Peyer's patch (tissue), 4 donors: ENCODE measurements at regions not wholly inside any gene's neighbourhood (a gene's known extent, or its start where the extent isn't known, plus 50 kb on each side); places are given as distances from the start of the nearest gene placed in this dataset.

Experiments
- DNase-seq, 3 donors: peaks; one replicate each; pipeline ENCODE4 v3.0.0-alpha.2; 2017 to 2019
- H3K27ac ChIP-seq, 4 donors: fragments of 200-600 bp; sonication (generic); one replicate each; pipeline ENCODE4 v1.5.1; 2016 to 2019
- H3K27me3 ChIP-seq, 2 donors: fragments of 200-600 bp; sonication (generic); one replicate each; pipeline ENCODE4 v1.5.1; 2019
- H3K36me3 ChIP-seq, 3 donors: fragments of 200-600 bp; sonication (generic); one replicate each; pipeline ENCODE4 v1.5.1; 2016 to 2019
- H3K4me1 ChIP-seq, 4 donors: fragments of 200-600 bp; sonication (generic); one replicate each; pipeline ENCODE4 v1.5.1; 2016 to 2019
- H3K4me3 ChIP-seq, 4 donors: fragments of 200-600 bp; sonication (generic); 1 replicate in 3 of 4; 2 replicates in 1 of 4; pipeline ENCODE4 v1.5.1; 2016 to 2019; ENCODE audit warnings: mild to moderate bottlenecking in 1 of 4
- H3K9me3 ChIP-seq, 4 donors: fragments of 200-600 bp; sonication (generic); one replicate each; pipeline ENCODE4 v1.5.1; 2016 to 2019; ENCODE audit warnings: mild to moderate bottlenecking in 1 of 4
- POLR2A ChIP-seq, 2 donors: fragments of 450-650 bp; IDR thresholded peaks; one replicate each; pipeline ENCODE4 v1.5.1; 2017; ENCODE audit warnings: antibody characterized with exemption in 2 of 2, mild to moderate bottlenecking in 2 of 2, moderate library complexity in 2 of 2
- TF ChIP-seq, protein P1 (sequence below), 6 experiments: fragments of 450-650 bp in 4 of 6; fragments of 200-600 bp in 2 of 6; sonication (generic) in 1 of 6; IDR thresholded peaks; one replicate each; pipeline ENCODE4 v1.5.1; 2017 to 2019; ENCODE audit warnings: antibody characterized with exemption in 6 of 6, mild to moderate bottlenecking in 3 of 6, moderate library complexity in 1 of 6

- Histone ChIP-seq H3K4me1 (no peaks in the 10 kb centered on the region), H3K9me3 (no peaks in the 10 kb centered on the region), H3K36me3 (no peaks in the 10 kb centered on the region), H3K27ac (no peak overlapping the region), H3K4me3 (no peak overlapping the region), H3K27me3 (no peaks in the 10 kb centered on the region)
- no peak for DNase-seq
- TF ChIP-seq POLR2A (IDR thresholded peaks at IDR 0.05): no peak
- TF ChIP-seq, protein P1, sequence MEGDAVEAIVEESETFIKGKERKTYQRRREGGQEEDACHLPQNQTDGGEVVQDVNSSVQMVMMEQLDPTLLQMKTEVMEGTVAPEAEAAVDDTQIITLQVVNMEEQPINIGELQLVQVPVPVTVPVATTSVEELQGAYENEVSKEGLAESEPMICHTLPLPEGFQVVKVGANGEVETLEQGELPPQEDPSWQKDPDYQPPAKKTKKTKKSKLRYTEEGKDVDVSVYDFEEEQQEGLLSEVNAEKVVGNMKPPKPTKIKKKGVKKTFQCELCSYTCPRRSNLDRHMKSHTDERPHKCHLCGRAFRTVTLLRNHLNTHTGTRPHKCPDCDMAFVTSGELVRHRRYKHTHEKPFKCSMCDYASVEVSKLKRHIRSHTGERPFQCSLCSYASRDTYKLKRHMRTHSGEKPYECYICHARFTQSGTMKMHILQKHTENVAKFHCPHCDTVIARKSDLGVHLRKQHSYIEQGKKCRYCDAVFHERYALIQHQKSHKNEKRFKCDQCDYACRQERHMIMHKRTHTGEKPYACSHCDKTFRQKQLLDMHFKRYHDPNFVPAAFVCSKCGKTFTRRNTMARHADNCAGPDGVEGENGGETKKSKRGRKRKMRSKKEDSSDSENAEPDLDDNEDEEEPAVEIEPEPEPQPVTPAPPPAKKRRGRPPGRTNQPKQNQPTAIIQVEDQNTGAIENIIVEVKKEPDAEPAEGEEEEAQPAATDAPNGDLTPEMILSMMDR (IDR thresholded peaks at IDR 0.05): no peak
These were observed 85.4 kb downstream of the TMEM167A start for GRCh38 chr5:82991678-82992323.

GRCh38 chr5:82991059-82991458 lies 86.1 kb downstream of the TMEM167A start:
- TF ChIP-seq POLR2A (IDR thresholded peaks at IDR 0.05): no peak
- TF ChIP-seq, protein P1 (IDR thresholded peaks at IDR 0.05): no peak
- no peak for DNase-seq
- no peaks in the 10 kb centered on the region for H3K36me3 ChIP-seq

GRCh38 chr5:82987188-82987587 lies 90.0 kb downstream of the TMEM167A start:
- H3K4me3 ChIP-seq: no peak overlapping the region
- TF ChIP-seq, protein P1 (IDR thresholded peaks at IDR 0.05): no peak
- TF ChIP-seq POLR2A (IDR thresholded peaks at IDR 0.05): no peak
- H3K27me3 ChIP-seq: no peaks in the 10 kb centered on the region
- H3K4me1 ChIP-seq: no peaks in the 10 kb centered on the region
- H3K36me3 ChIP-seq: no peaks in the 10 kb centered on the region
- no peak for DNase-seq
- no peak overlapping the region for H3K27ac ChIP-seq
- H3K9me3 ChIP-seq: no peaks in the 10 kb centered on the region

More at GRCh38 chr5:82991059-82991458, 86.1 kb downstream of the TMEM167A start:
- Histone ChIP-seq H3K27me3 (no peaks in the 10 kb centered on the region), H3K4me1 (no peaks in the 10 kb centered on the region), H3K27ac (no peak overlapping the region), H3K9me3 (no peaks in the 10 kb centered on the region), H3K4me3 (no peak overlapping the region)

DNA sequence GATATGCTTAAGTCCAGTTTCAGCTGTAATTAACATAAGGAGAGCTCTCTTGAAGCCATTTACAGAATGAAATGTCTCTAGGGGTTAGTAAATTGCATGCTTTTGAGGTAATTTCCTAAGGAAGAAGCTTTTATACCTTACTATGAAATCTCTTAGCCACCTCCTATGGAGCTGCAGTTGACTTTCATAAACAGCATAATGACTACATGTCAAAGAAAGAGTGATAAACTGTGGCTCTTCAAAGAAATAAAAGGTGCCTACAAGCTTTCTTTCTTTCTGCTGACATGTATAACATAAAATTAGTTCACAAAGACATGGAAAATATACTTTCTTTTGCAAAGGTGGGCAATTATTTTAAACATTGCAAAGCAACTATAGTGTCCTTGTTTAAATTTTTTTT lies 90.8 kb downstream of the TMEM167A start:
- Histone ChIP-seq H3K27me3 (no peaks in the 10 kb centered on the region), H3K27ac (no peak overlapping the region), H3K4me1 (no peaks in the 10 kb centered on the region), H3K36me3 (no peaks in the 10 kb centered on the region), H3K4me3 (no peak overlapping the region), H3K9me3 (no peaks in the 10 kb centered on the region)
- DNase-seq: no peak
- TF ChIP-seq, protein P1 (IDR thresholded peaks at IDR 0.05): no peak
- TF ChIP-seq POLR2A (IDR thresholded peaks at IDR 0.05): no peak

DNA sequence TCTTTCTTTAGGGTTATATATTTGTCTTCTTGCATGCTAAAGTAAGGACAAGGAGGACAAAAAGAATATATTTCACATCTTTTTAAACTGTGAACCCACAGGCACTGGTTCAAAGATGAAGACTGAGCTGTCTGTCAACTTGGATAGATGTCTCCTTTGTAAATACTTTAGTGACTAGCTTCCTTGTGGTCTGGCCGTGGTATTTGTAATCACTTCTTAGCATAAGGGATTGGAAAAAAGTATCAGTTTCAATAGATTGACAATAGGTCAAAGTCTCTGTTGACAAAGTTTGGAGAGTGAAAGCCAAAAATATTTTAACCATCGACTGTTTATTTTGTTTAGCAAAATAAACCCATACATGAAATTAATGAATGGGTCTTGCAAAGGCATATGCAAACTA lies 91.4 kb downstream of the TMEM167A start:
- no peak overlapping the region for H3K27ac ChIP-seq
- no peaks in the 10 kb centered on the region for H3K27me3 ChIP-seq
- no peak for DNase-seq
- H3K36me3 ChIP-seq: no peaks in the 10 kb centered on the region
- H3K9me3 ChIP-seq: no peaks in the 10 kb centered on the region
- TF ChIP-seq, protein P1 (IDR thresholded peaks at IDR 0.05): no peak
- no peak for TF ChIP-seq POLR2A (IDR thresholded peaks at IDR 0.05)
- no peaks in the 10 kb centered on the region for H3K4me1 ChIP-seq
- no peak overlapping the region for H3K4me3 ChIP-seq
